DND-41 (cell line): ENCODE measurements at regions not wholly inside any gene's neighbourhood (a gene's known extent, or its start where the extent isn't known, plus 50 kb on each side); places are given as distances from the start of the nearest gene placed in this dataset.

Experiments
- ATAC-seq: fragments of 200-7000 bp; cut with Tn5 transposase; 3 replicates; pipeline ENCODE4 v1.9.1; 2021; ENCODE audit warnings: low read depth; ENCODE audit not compliant: insufficient read depth
- DNase-seq: peaks from one replicate; pipeline ENCODE4 v3.0.0-alpha.2; 2020
- H2AFZ ChIP-seq: 2 replicates; pipeline ENCODE4 v1.6.0; 2012; ENCODE audit warnings: low read depth, low read length
- H3K27ac ChIP-seq: 2 replicates; pipeline ENCODE4 v1.5.1; 2012; ENCODE audit warnings: low read length, inconsistent platforms
- H3K27me3 ChIP-seq: fragments of 200-600 bp; sonication (generic); 2 replicates; pipeline ENCODE4 v1.6.0; 2012; ENCODE audit warnings: low read length, mild to moderate bottlenecking, inconsistent platforms; ENCODE audit not compliant: insufficient read depth, poor library complexity
- H3K36me3 ChIP-seq: 2 replicates; pipeline ENCODE4 v1.5.1; 2012; ENCODE audit warnings: low read length, inconsistent platforms; ENCODE audit not compliant: insufficient read depth
- H3K4me1 ChIP-seq: 2 replicates; pipeline ENCODE4 v1.5.1; 2012; ENCODE audit warnings: mild to moderate bottlenecking, low read length; ENCODE audit not compliant: insufficient read depth
- H3K4me2 ChIP-seq: 2 replicates; pipeline ENCODE4 v1.6.0; 2012; ENCODE audit warnings: mild to moderate bottlenecking, moderate library complexity, low read length, inconsistent platforms; ENCODE audit not compliant: insufficient read depth
- H3K4me3 ChIP-seq, 2 experiments: fragments of 200-600 bp in 1 of 2; shearing (Covaris generic) in 1 of 2; 2 replicates each; pipeline ENCODE4 v1.5.1; 2012 to 2016; ENCODE audit warnings: inconsistent platforms in 2 of 2, low read length in 2 of 2, mild to moderate bottlenecking in 2 of 2, low read depth in 1 of 2, moderate library complexity in 1 of 2
- H3K79me2 ChIP-seq: 2 replicates; pipeline ENCODE4 v1.6.0; 2012; ENCODE audit warnings: low read length, inconsistent platforms; ENCODE audit not compliant: insufficient read depth
- H3K9ac ChIP-seq: 2 replicates; pipeline ENCODE4 v1.6.0; 2012; ENCODE audit warnings: low read depth, mild to moderate bottlenecking, inconsistent platforms, low read length, moderate library complexity
- H3K9me3 ChIP-seq: 2 replicates; pipeline ENCODE4 v1.5.1; 2012; ENCODE audit warnings: low read length, moderate library complexity, mild to moderate bottlenecking, inconsistent platforms; ENCODE audit not compliant: insufficient read depth, severe bottlenecking
- H4K20me1 ChIP-seq: 2 replicates; pipeline ENCODE4 v1.6.0; 2012; ENCODE audit warnings: low read length; ENCODE audit not compliant: insufficient read depth
- EZH2 ChIP-seq: IDR thresholded peaks from 3 replicates; pipeline ENCODE4 v1.6.1; 2012; ENCODE audit warnings: borderline replicate concordance, low read depth, mild to moderate bottlenecking, moderate library complexity, low read length, inconsistent platforms; ENCODE audit not compliant: severe bottlenecking
- TF ChIP-seq, protein P1 (sequence below): IDR thresholded peaks from 2 replicates; pipeline ENCODE4 v1.5.1; 2012; ENCODE audit warnings: borderline replicate concordance, low read length, moderate library complexity, mild to moderate bottlenecking; ENCODE audit not compliant: poor library complexity, severe bottlenecking; ENCODE audit errors: extremely low read depth

DNA sequence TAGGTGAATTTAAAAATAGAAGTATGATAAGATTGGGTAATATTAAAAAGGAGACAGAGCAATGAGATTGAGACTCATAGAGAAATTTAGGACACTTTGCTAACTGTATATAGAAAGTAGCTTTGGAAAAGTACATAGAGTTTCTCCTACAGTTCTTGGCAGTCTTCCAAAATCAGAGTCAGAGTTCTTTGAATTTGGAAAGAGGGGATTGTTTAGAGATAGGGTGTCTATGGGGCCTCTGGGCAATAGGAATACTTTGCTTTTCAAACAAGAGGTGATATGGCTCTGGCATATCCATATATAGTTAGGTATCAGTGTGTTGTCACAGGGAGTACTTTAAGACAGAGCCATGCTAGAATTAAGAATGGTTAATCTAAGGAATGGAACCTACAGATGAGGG lies 477.1 kb upstream of the KCNMB2 start:
- ATAC-seq (no peak), DNase-seq (no peak)
- Histone ChIP-seq H2AFZ (no peak overlapping the region), H3K27me3 (no peaks in the 10 kb centered on the region), H3K36me3 (no peaks in the 10 kb centered on the region), H3K9ac (no peak overlapping the region), H4K20me1 (no peaks in the 10 kb centered on the region), H3K4me3 (no peak overlapping the region), H3K9me3 (no peaks in the 10 kb centered on the region), H3K27ac (no peak overlapping the region), H3K79me2 (no peaks in the 10 kb centered on the region), H3K4me1 (peaks cover 6% of the 10 kb centered on the region; the same call in 1 of the 2 replicates), H3K4me2 (no peak overlapping the region)
- TF ChIP-seq, protein P1, sequence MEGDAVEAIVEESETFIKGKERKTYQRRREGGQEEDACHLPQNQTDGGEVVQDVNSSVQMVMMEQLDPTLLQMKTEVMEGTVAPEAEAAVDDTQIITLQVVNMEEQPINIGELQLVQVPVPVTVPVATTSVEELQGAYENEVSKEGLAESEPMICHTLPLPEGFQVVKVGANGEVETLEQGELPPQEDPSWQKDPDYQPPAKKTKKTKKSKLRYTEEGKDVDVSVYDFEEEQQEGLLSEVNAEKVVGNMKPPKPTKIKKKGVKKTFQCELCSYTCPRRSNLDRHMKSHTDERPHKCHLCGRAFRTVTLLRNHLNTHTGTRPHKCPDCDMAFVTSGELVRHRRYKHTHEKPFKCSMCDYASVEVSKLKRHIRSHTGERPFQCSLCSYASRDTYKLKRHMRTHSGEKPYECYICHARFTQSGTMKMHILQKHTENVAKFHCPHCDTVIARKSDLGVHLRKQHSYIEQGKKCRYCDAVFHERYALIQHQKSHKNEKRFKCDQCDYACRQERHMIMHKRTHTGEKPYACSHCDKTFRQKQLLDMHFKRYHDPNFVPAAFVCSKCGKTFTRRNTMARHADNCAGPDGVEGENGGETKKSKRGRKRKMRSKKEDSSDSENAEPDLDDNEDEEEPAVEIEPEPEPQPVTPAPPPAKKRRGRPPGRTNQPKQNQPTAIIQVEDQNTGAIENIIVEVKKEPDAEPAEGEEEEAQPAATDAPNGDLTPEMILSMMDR = no peak
- TF ChIP-seq EZH2 = no peak

DNA sequence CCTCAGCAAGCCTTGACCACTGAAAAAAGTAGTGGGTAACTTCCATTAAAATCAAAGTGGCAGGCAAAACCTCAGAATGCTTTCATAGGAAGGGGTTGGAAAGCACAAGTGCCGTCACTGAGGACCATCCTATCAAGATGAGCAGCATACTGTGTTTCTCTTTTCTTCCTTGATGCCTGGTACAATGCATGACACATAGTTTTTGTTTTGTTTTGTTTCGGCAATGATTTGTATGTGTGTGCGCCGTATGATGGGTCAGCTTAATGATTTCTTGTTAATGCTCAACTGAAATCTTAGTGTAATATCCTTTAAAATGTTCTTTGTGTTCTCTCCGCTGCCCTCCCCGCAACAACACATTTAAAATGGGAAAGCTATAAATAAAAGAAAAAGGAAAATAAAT lies 476.4 kb upstream of the KCNMB2 start:
- H3K4me3 ChIP-seq = no peak overlapping the region
- TF ChIP-seq, protein P1 = no peak
- TF ChIP-seq EZH2 = no peak

DNA sequence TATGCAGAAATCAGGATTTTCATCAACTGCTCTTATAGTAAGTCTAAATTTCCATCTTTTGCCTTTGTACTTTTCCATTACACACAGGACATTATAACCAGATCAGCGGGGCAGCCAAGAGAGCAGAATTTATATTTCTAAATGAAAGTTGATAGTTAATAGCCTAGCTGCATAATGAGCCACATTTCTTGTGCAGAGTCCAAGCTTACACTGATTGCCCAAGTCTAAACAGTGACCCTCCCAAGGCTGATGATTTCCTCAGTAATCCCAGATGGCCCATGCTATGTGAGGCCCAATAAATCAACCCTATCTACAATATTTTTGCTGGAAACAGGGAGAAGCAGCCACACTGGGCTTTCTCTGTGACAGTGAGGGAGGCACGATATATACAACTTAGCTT lies 475.8 kb upstream of the KCNMB2 start:
- H3K4me2 ChIP-seq = no peak overlapping the region
- H3K9me3 ChIP-seq = no peaks in the 10 kb centered on the region
- H3K27me3 ChIP-seq = no peaks in the 10 kb centered on the region
- no peak for DNase-seq
- no peak overlapping the region for H3K9ac ChIP-seq
- H3K27ac ChIP-seq = no peak overlapping the region
- no peaks in the 10 kb centered on the region for H4K20me1 ChIP-seq
- peaks cover 6% of the 10 kb centered on the region; the same call in 1 of the 2 replicates for H3K4me1 ChIP-seq
- no peak for ATAC-seq
- no peaks in the 10 kb centered on the region for H3K79me2 ChIP-seq
- no peak overlapping the region for H2AFZ ChIP-seq
- no peaks in the 10 kb centered on the region for H3K36me3 ChIP-seq
- no peak for TF ChIP-seq EZH2
- TF ChIP-seq, protein P1 = no peak
- H3K4me3 ChIP-seq = no peak overlapping the region

More for the DNA sequence above, 476.4 kb upstream of the KCNMB2 start:
- no peak for DNase-seq
- Histone ChIP-seq H4K20me1 (no peaks in the 10 kb centered on the region), H3K9ac (no peak overlapping the region), H3K27me3 (no peaks in the 10 kb centered on the region), H2AFZ (no peak overlapping the region), H3K27ac (no peak overlapping the region), H3K36me3 (no peaks in the 10 kb centered on the region), H3K79me2 (no peaks in the 10 kb centered on the region), H3K9me3 (no peaks in the 10 kb centered on the region), H3K4me1 (peaks cover 6% of the 10 kb centered on the region; the same call in 1 of the 2 replicates), H3K4me2 (no peak overlapping the region)
- no peak for ATAC-seq

DNA sequence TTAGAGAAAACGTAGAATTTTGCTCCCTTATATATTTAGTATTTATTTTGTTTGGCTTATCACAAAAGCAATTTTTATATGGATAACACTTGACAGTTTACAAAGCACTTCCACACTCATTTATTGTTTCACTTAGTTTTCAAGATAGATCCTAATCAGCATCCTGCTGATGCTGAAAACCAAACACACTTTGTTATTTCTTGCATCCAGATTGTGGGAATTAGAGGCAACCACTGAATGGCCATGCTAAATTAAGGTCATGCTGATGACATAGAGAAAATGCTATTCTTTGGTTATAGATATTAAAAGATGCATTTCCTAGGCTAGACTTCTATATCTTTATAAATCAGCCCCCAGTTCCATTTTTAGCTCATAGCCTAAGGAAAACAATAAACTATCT lies 474.1 kb upstream of the KCNMB2 start:
- TF ChIP-seq EZH2 = no peak
- TF ChIP-seq, protein P1 = no peak
- Histone ChIP-seq H3K79me2 (no peaks in the 10 kb centered on the region), H3K27ac (no peak overlapping the region), H3K4me3 (no peak overlapping the region), H3K36me3 (no peaks in the 10 kb centered on the region), H4K20me1 (no peaks in the 10 kb centered on the region), H3K27me3 (no peaks in the 10 kb centered on the region), H3K9me3 (no peaks in the 10 kb centered on the region), H2AFZ (no peak overlapping the region), H3K4me1 (peaks cover 6% of the 10 kb centered on the region; the same call in 1 of the 2 replicates), H3K4me2 (no peak overlapping the region), H3K9ac (no peak overlapping the region)
- DNase-seq (no peak), ATAC-seq (no peak)
